ENCODE measurements at regions not wholly inside any gene's neighbourhood (a gene's known extent, or its start where the extent isn't known, plus 50 kb on each side); places are given as distances from the start of the nearest gene placed in this dataset.
A peak's percentile ranks its signal among the peaks of the same experiment; 100 is the strongest.

GRCh38 chr2:221073326-221074049 is 498.6 kb downstream of the EPHA4 start:
- intact Hi-C loops (cut with DNase I), result no loop called here
- WGBS, 2 donors, result 72 to 79% methylated on average over 4 of the region's 4 CpGs
- DNase-seq, result no peak
- Histone ChIP-seq H3K4me3 (replicated peaks in 1 of 3) (no peak overlapping the region), H3K36me3 (no peaks in the 10 kb centered on the region), H3K27ac (no peak overlapping the region), H3K27me3 (no peaks in the 10 kb centered on the region), H3K9me3 (no peaks in the 10 kb centered on the region), H3K4me1 (peaks cover 3 to 19% of the 10 kb centered on the region in 2 donors)
- TF ChIP-seq POLR2A (IDR thresholded peaks at IDR 0.05) (no peak), CTCF (IDR thresholded peaks at IDR 0.05) (no peak)

GRCh38 chr2:221074238-221074637 is 497.9 kb downstream of the EPHA4 start:
- no peak for DNase-seq
- Histone ChIP-seq H3K36me3 (no peaks in the 10 kb centered on the region), H3K27me3 (no peaks in the 10 kb centered on the region), H3K4me3 (replicated peaks in 1 of 3) (no peak overlapping the region), H3K27ac (peak overlapping the region in 1 of 3 donors; percentile 32), H3K9me3 (no peaks in the 10 kb centered on the region), H3K4me1 (peaks cover 3 to 19% of the 10 kb centered on the region in 2 donors)
- WGBS, 2 donors, result 94 to 98% methylated on average over 4 of the region's 4 CpGs
- intact Hi-C loops (cut with DNase I), result no loop called here
- TF ChIP-seq CTCF (IDR thresholded peaks at IDR 0.05) (no peak), POLR2A (IDR thresholded peaks at IDR 0.05) (no peak)

GRCh38 chr2:221075203-221075602 is 496.9 kb downstream of the EPHA4 start:
- peaks cover 3 to 19% of the 10 kb centered on the region in 2 donors for H3K4me1 ChIP-seq
- H3K9me3 ChIP-seq, result no peaks in the 10 kb centered on the region
- H3K4me3 ChIP-seq (replicated peaks in 1 of 3), result no peak overlapping the region
- intact Hi-C loops (cut with DNase I), result no loop called here
- H3K27ac ChIP-seq, result peak overlapping the region in 2 of 3 donors; percentile 32 to 56
- H3K36me3 ChIP-seq, result no peaks in the 10 kb centered on the region
- no peak for TF ChIP-seq CTCF (IDR thresholded peaks at IDR 0.05)
- TF ChIP-seq POLR2A (IDR thresholded peaks at IDR 0.05), result no peak
- DNase-seq, result no peak
- no peaks in the 10 kb centered on the region for H3K27me3 ChIP-seq
- WGBS, 2 donors, result 14 to 18% methylated on average over 3 of the region's 3 CpGs

GRCh38 chr2:221077251-221077650 is 494.9 kb downstream of the EPHA4 start:
- Histone ChIP-seq H3K27ac (no peak overlapping the region), H3K4me1 (peaks cover 3 to 19% of the 10 kb centered on the region in 2 donors), H3K9me3 (no peaks in the 10 kb centered on the region), H3K4me3 (replicated peaks in 1 of 3) (no peak overlapping the region), H3K36me3 (no peaks in the 10 kb centered on the region), H3K27me3 (no peaks in the 10 kb centered on the region)
- TF ChIP-seq POLR2A (IDR thresholded peaks at IDR 0.05) (no peak), CTCF (IDR thresholded peaks at IDR 0.05) (no peak)
- no peak for DNase-seq
- intact Hi-C loops (cut with DNase I), result no loop called here
- WGBS, 2 donors, result 94 to 97% methylated on average over 3 of the region's 3 CpGs

GRCh38 chr2:221077799-221078198 is 494.3 kb downstream of the EPHA4 start:
- Histone ChIP-seq H3K4me1 (peaks cover 3 to 18% of the 10 kb centered on the region in 2 donors), H3K36me3 (no peaks in the 10 kb centered on the region), H3K27ac (no peak overlapping the region), H3K27me3 (no peaks in the 10 kb centered on the region), H3K4me3 (replicated peaks in 1 of 3) (no peak overlapping the region), H3K9me3 (no peaks in the 10 kb centered on the region)
- no peak for DNase-seq
- TF ChIP-seq CTCF (IDR thresholded peaks at IDR 0.05) (no peak), POLR2A (IDR thresholded peaks at IDR 0.05) (no peak)
- WGBS, 2 donors, result 94 to 95% methylated on average over 3 of the region's 3 CpGs
- intact Hi-C loops (cut with DNase I), result no loop called here

Data from thyroid gland (tissue), 4 donors.